HUES6 (cell line): ENCODE measurements at regions not wholly inside any gene's neighbourhood (a gene's known extent, or its start where the extent isn't known, plus 50 kb on each side); places are given as distances from the start of the nearest gene placed in this dataset.
"Not testable (repeated sequence)": the region's sequence is repeated elsewhere in the genome, so short reads cannot be mapped to it uniquely, and the experiment has no call there.

Experiments
- H3K27ac ChIP-seq: 2 replicates; pipeline ENCODE4 v1.7.0; 2013; ENCODE audit warnings: low read depth, mild to moderate bottlenecking, low read length, inconsistent platforms
- H3K27me3 ChIP-seq: 2 replicates; pipeline ENCODE4 v1.6.1; 2013; ENCODE audit warnings: low read length; ENCODE audit not compliant: control insufficient read depth, insufficient read depth
- H3K36me3 ChIP-seq: 2 replicates; pipeline ENCODE4 v1.6.1; 2013; ENCODE audit warnings: low read length; ENCODE audit not compliant: control insufficient read depth, insufficient read depth
- H3K4me1 ChIP-seq: 2 replicates; pipeline ENCODE4 v1.6.1; 2013; ENCODE audit warnings: low read length; ENCODE audit not compliant: control insufficient read depth, insufficient read depth
- H3K4me3 ChIP-seq: 2 replicates; pipeline ENCODE4 v1.5.1; 2013; ENCODE audit warnings: low read depth, low read length
- H3K9ac ChIP-seq: one replicate; pipeline ENCODE4 v1.6.1; 2013; ENCODE audit warnings: mild to moderate bottlenecking, low read length
- H3K9me3 ChIP-seq: 2 replicates; pipeline ENCODE4 v1.6.1; 2013; ENCODE audit warnings: low read depth, low read length; ENCODE audit not compliant: control insufficient read depth, insufficient read depth

- peaks cover 4% of the 10 kb centered on the region; the same call in 1 of the 2 replicates for H3K9me3 ChIP-seq
- H3K4me1 ChIP-seq: 0 out of 2 replicates have a peak, but pooled peaks cover 3% of the 10 kb centered on the region
- no peaks in the 10 kb centered on the region for H3K36me3 ChIP-seq
- no peaks in the 10 kb centered on the region for H3K27me3 ChIP-seq
- H3K27ac ChIP-seq: no peak overlapping the region
- H3K9ac ChIP-seq: no peak overlapping the region
- H3K4me3 ChIP-seq: no peak overlapping the region
Observed at GRCh38 chr2:182477774-182478173, 50.9 kb upstream of the PDE1A start.

- no peaks in the 10 kb centered on the region for H3K27me3 ChIP-seq
- no peak overlapping the region for H3K27ac ChIP-seq
- no peaks in the 10 kb centered on the region for H3K36me3 ChIP-seq
- no peaks in the 10 kb centered on the region for H3K9me3 ChIP-seq
- no peak overlapping the region for H3K4me3 ChIP-seq
- H3K4me1 ChIP-seq: 0 out of 2 replicates have a peak, but pooled peaks cover 3% of the 10 kb centered on the region
- H3K9ac ChIP-seq: no peak overlapping the region
Observed at GRCh38 chr2:182481676-182482075, 54.8 kb upstream of the PDE1A start.

- Histone ChIP-seq H3K9me3 (no peaks in the 10 kb centered on the region), H3K27me3 (no peaks in the 10 kb centered on the region), H3K36me3 (no peaks in the 10 kb centered on the region), H3K4me1 (0 out of 2 replicates have a peak, but pooled peaks cover 3% of the 10 kb centered on the region), H3K9ac (no peak overlapping the region), H3K27ac (no peak overlapping the region), H3K4me3 (no peak overlapping the region)
Observed at GRCh38 chr2:182482511-182482910, 55.7 kb upstream of the PDE1A start.

- Histone ChIP-seq H3K4me3 (no peak overlapping the region), H3K27ac (no peak overlapping the region), H3K27me3 (no peaks in the 10 kb centered on the region), H3K36me3 (no peaks in the 10 kb centered on the region), H3K9me3 (no peaks in the 10 kb centered on the region), H3K9ac (no peak overlapping the region), H3K4me1 (peaks cover 26% of the 10 kb centered on the region)
Observed at GRCh38 chr2:182496596-182496995, 69.8 kb upstream of the PDE1A start.

GRCh38 chr2:182499706-182500470 is 73.1 kb upstream of the PDE1A start:
- H3K9ac ChIP-seq: no peak overlapping the region
- no peaks in the 10 kb centered on the region for H3K9me3 ChIP-seq
- H3K36me3 ChIP-seq: no peaks in the 10 kb centered on the region
- no peak overlapping the region for H3K27ac ChIP-seq
- peaks cover 26% of the 10 kb centered on the region for H3K4me1 ChIP-seq
- H3K27me3 ChIP-seq: no peaks in the 10 kb centered on the region
- H3K4me3 ChIP-seq: no peak overlapping the region

- no peaks in the 10 kb centered on the region for H3K9me3 ChIP-seq
- no peak overlapping the region for H3K4me3 ChIP-seq
- no peaks in the 10 kb centered on the region for H3K36me3 ChIP-seq
- H3K9ac ChIP-seq: no peak overlapping the region
- no peak overlapping the region for H3K27ac ChIP-seq
- H3K4me1 ChIP-seq: peaks cover 17% of the 10 kb centered on the region; the same call in 1 of the 2 replicates
- H3K27me3 ChIP-seq: no peaks in the 10 kb centered on the region
Observed at GRCh38 chr2:182503886-182504285, 77.0 kb upstream of the PDE1A start.

GRCh38 chr2:182504903-182505302 is 78.1 kb upstream of the PDE1A start:
- no peaks in the 10 kb centered on the region for H3K36me3 ChIP-seq
- H3K4me3 ChIP-seq: no peak overlapping the region
- H3K9me3 ChIP-seq: no peaks in the 10 kb centered on the region
- H3K27me3 ChIP-seq: no peaks in the 10 kb centered on the region
- H3K4me1 ChIP-seq: peaks cover 10% of the 10 kb centered on the region; the same call in 1 of the 2 replicates
- no peak overlapping the region for H3K27ac ChIP-seq
- no peak overlapping the region for H3K9ac ChIP-seq

GRCh38 chr2:182506606-182507005 is 79.8 kb upstream of the PDE1A start:
- Histone ChIP-seq H3K27ac (no peak overlapping the region), H3K9me3 (no peaks in the 10 kb centered on the region), H3K36me3 (no peaks in the 10 kb centered on the region), H3K4me3 (no peak overlapping the region), H3K4me1 (no peaks in the 10 kb centered on the region), H3K27me3 (no peaks in the 10 kb centered on the region), H3K9ac (no peak overlapping the region)

GRCh38 chr2:182508583-182508982 is 81.7 kb upstream of the PDE1A start:
- H3K36me3 ChIP-seq, H3K27me3 ChIP-seq, H3K9me3 ChIP-seq, H3K4me3 ChIP-seq, H3K27ac ChIP-seq, H3K9ac ChIP-seq, H3K4me1 ChIP-seq: not testable (repeated sequence)

GRCh38 chr2:182509216-182509615 is 82.4 kb upstream of the PDE1A start:
- Histone ChIP-seq H3K9me3 (no peaks in the 10 kb centered on the region), H3K27ac (no peak overlapping the region), H3K4me1 (no peaks in the 10 kb centered on the region), H3K36me3 (no peaks in the 10 kb centered on the region), H3K9ac (no peak overlapping the region), H3K4me3 (no peak overlapping the region), H3K27me3 (no peaks in the 10 kb centered on the region)

- no peaks in the 10 kb centered on the region for H3K9me3 ChIP-seq
- H3K4me3 ChIP-seq: no peak overlapping the region
- no peak overlapping the region for H3K27ac ChIP-seq
- H3K4me1 ChIP-seq: no peaks in the 10 kb centered on the region
- H3K36me3 ChIP-seq: no peaks in the 10 kb centered on the region
- H3K27me3 ChIP-seq: no peaks in the 10 kb centered on the region
- H3K9ac ChIP-seq: no peak overlapping the region
Observed at GRCh38 chr2:182521453-182522404, 94.9 kb upstream of the PDE1A start.
